IMR-90 (cell line): ENCODE measurements at regions not wholly inside any gene's neighbourhood (a gene's known extent, or its start where the extent isn't known, plus 50 kb on each side); places are given as distances from the start of the nearest gene placed in this dataset.

ENCODE experiments used
- ATAC-seq: fragments of 200-7000 bp; cut with Tn5 transposase; 2 replicates; pipeline ENCODE4 v1.9.1; 2020; ENCODE audit warnings: low read depth, mild to moderate bottlenecking, moderate library complexity
- BruUV-seq: library from RNA; stranded (reverse); fragments of 400-500 nt; replicated peaks from 2 replicates; lab custom pipeline; 2021; lab: Mats Ljungman, UMichigan
- CTCF ChIA-PET: fragments of 300-600 bp; formaldehyde crosslinking; extraction: SDS; loops from one replicate; lab custom pipeline; 2021; ENCODE audit warnings: antibody characterized with exemption; lab: Yijun Ruan, JAX
- POLR2A ChIA-PET: fragments of 300-600 bp; sonication (Branson Sonifier 250); formaldehyde crosslinking; loops from one replicate; lab custom pipeline; 2022; ENCODE audit warnings: antibody characterized with exemption; ENCODE audit not compliant: unreplicated experiment; lab: Charles Lee
- DNase-seq: peaks from one replicate; pipeline ENCODE4 v3.0.0; 2013
- H2AFZ ChIP-seq: replicated peaks from 2 replicates; pipeline ENCODE3; 2013; ENCODE audit warnings: low read length, mild to moderate bottlenecking; ENCODE audit not compliant: poor library complexity
- H2AK5ac ChIP-seq: 2 replicates; pipeline ENCODE4 v1.6.1; 2013; ENCODE audit warnings: low read depth, low read length, inconsistent platforms
- H2AK9ac ChIP-seq: replicated peaks from 2 replicates; pipeline ENCODE3; 2013; ENCODE audit warnings: mild to moderate bottlenecking, low read depth, low read length, moderate library complexity; ENCODE audit not compliant: poor library complexity
- H2BK120ac ChIP-seq: 2 replicates; pipeline ENCODE4 v1.6.1; 2013; ENCODE audit warnings: low read depth, low read length, inconsistent platforms
- H2BK15ac ChIP-seq: 3 replicates; pipeline ENCODE4 v1.6.1; 2013; ENCODE audit warnings: low read depth, low read length, inconsistent platforms
- H2BK20ac ChIP-seq: 2 replicates; pipeline ENCODE4 v1.6.1; 2013; ENCODE audit warnings: low read depth, mild to moderate bottlenecking, inconsistent platforms, low read length, moderate library complexity
- H2BK5ac ChIP-seq: 2 replicates; pipeline ENCODE4 v1.6.1; 2013; ENCODE audit warnings: mild to moderate bottlenecking, low read depth, low read length, inconsistent platforms; ENCODE audit not compliant: poor library complexity, severe bottlenecking
- H3K14ac ChIP-seq: replicated peaks from 2 replicates; pipeline ENCODE4 v1.6.1; 2013; ENCODE audit warnings: low read depth, low read length, inconsistent platforms
- H3K18ac ChIP-seq: 2 replicates; pipeline ENCODE4 v1.6.1; 2013; ENCODE audit warnings: low read depth, low read length, control low read depth
- H3K23ac ChIP-seq: 2 replicates; pipeline ENCODE4 v1.6.1; 2013; ENCODE audit warnings: low read depth, low read length, inconsistent platforms
- H3K27ac ChIP-seq: 2 replicates; pipeline ENCODE4 v1.5.1; 2013; ENCODE audit warnings: mild to moderate bottlenecking, control low read depth, low read length; ENCODE audit not compliant: insufficient read depth
- H3K27me3 ChIP-seq: 2 replicates; pipeline ENCODE4 v1.6.1; 2013; ENCODE audit warnings: low read length; ENCODE audit not compliant: control insufficient read depth, insufficient read depth
- H3K36me3 ChIP-seq: 2 replicates; pipeline ENCODE4 v1.6.1; 2013; ENCODE audit warnings: low read length, mixed read lengths; ENCODE audit not compliant: control insufficient read depth, insufficient read depth
- H3K4ac ChIP-seq: 2 replicates; pipeline ENCODE4 v1.6.1; 2013; ENCODE audit warnings: low read depth, low read length, inconsistent platforms
- H3K4me1 ChIP-seq: 2 replicates; pipeline ENCODE4 v1.6.1; 2013; ENCODE audit warnings: low read length, mixed read lengths; ENCODE audit not compliant: control insufficient read depth, insufficient read depth
- H3K4me2 ChIP-seq: 2 replicates; pipeline ENCODE4 v1.6.1; 2013; ENCODE audit warnings: low read depth, mild to moderate bottlenecking, control low read depth, low read length, moderate library complexity
- H3K4me3 ChIP-seq: 2 replicates; pipeline ENCODE4 v1.5.1; 2013; ENCODE audit warnings: low read depth, mild to moderate bottlenecking, control low read depth, low read length, moderate library complexity; ENCODE audit not compliant: insufficient read depth
- H3K56ac ChIP-seq: 2 replicates; pipeline ENCODE4 v1.6.1; 2013; ENCODE audit warnings: low read length, inconsistent platforms; ENCODE audit not compliant: insufficient read depth; ENCODE audit errors: extremely low read depth
- H3K79me1 ChIP-seq, 2 experiments: 2 replicates each; pipeline ENCODE4 v1.6.1; 2013; ENCODE audit warnings: low read length in 2 of 2, inconsistent platforms in 1 of 2, low read depth in 1 of 2
- H3K9ac ChIP-seq: 2 replicates; pipeline ENCODE4 v1.6.1; 2013; ENCODE audit warnings: low read depth, low read length, control low read depth
- H3K9me1 ChIP-seq: 2 replicates; pipeline ENCODE4 v1.6.1; 2013; ENCODE audit warnings: low read length, inconsistent platforms; ENCODE audit not compliant: insufficient read depth
- H3K9me3 ChIP-seq: 2 replicates; pipeline ENCODE4 v1.6.1; 2013; ENCODE audit warnings: low read length; ENCODE audit not compliant: control insufficient read depth, insufficient read depth
- H4K20me1 ChIP-seq: 2 replicates; pipeline ENCODE4 v1.6.1; 2013; ENCODE audit warnings: low read length, inconsistent platforms; ENCODE audit not compliant: insufficient read depth
- H4K5ac ChIP-seq: 2 replicates; pipeline ENCODE4 v1.6.1; 2013; ENCODE audit warnings: mild to moderate bottlenecking, low read depth, low read length, control low read depth
- H4K8ac ChIP-seq, 2 experiments: 2 replicates each; pipeline ENCODE4 v1.6.1; 2013; ENCODE audit warnings: low read depth in 2 of 2, low read length in 2 of 2, control low read depth in 1 of 2, inconsistent platforms in 1 of 2
- H4K91ac ChIP-seq: 2 replicates; pipeline ENCODE4 v1.6.1; 2013; ENCODE audit warnings: low read depth, low read length, inconsistent platforms; ENCODE audit not compliant: insufficient read depth
- CHD1 ChIP-seq: IDR thresholded peaks from 2 replicates; pipeline ENCODE4 v1.6.1; 2012; ENCODE audit warnings: low read depth, low read length, improper control_type of control experiment
- FOS ChIP-seq: fragments of 150-350 bp; IDR thresholded peaks from 2 replicates; pipeline ENCODE4 v1.6.1; 2016; ENCODE audit warnings: low read depth, low read length
- MAZ ChIP-seq: IDR thresholded peaks from 2 replicates; pipeline ENCODE4 v1.6.1; 2012; ENCODE audit warnings: low read depth, mild to moderate bottlenecking, low read length, improper control_type of control experiment, moderate library complexity, borderline replicate concordance
- RAD21 ChIP-seq: IDR thresholded peaks from 2 replicates; pipeline ENCODE4 v1.6.1; 2012; ENCODE audit warnings: low read length, improper control_type of control experiment
- RCOR1 ChIP-seq: IDR thresholded peaks from 2 replicates; pipeline ENCODE4 v1.6.1; 2012; ENCODE audit warnings: mild to moderate bottlenecking, low read length, improper control_type of control experiment; ENCODE audit not compliant: insufficient replicate concordance
- RFX5 ChIP-seq: IDR thresholded peaks from 2 replicates; pipeline ENCODE4 v1.8.0; 2012; ENCODE audit warnings: low read depth, mild to moderate bottlenecking, low read length, moderate library complexity
- WGBS, 2 experiments: methylation state at CpG; one replicate each; pipeline versions ENCODE4 v1.1.5 to v1.1.7; 2013; ENCODE audit warnings: missing lambda C conversion rate in 2 of 2; ENCODE audit not compliant: insufficient read length in 1 of 2; ENCODE audit errors: extremely low coverage in 2 of 2; 5-methylcytosine and 5-hydroxymethylcytosine counted together
- dilution Hi-C: fragments of 300-500 bp; cut with HindIII; formaldehyde crosslinking; loops from one replicate; pipeline ENCODE4 v1.14.3; 2018; ENCODE audit warnings: low sequenced_read_pairs; ENCODE audit not compliant: unreplicated experiment
- in situ Hi-C: fragments of 300-500 bp; cut with MboI; formaldehyde crosslinking; loops from 3 replicates; pipeline ENCODE4 v1.14.3; 2019; ENCODE audit warnings: low sequenced_read_pairs, inconsistent platforms, mixed read lengths
- intact Hi-C: fragments of 100-400 bp; cut with micrococcal nuclease; formaldehyde crosslinking; loops from 2 replicates; pipeline ENCODE4 v1.10.0; 2022

- no peak overlapping the region for H2BK120ac ChIP-seq
- no peak overlapping the region for H4K5ac ChIP-seq
- in situ Hi-C loops (no loop called here), dilution Hi-C loops (no loop called here), intact Hi-C loops (loop anchor here (1.0 to 5.0 kb wide), 4 partner anchors 152 to 1294 kb away; no protein-coding TSS in a partner anchor)
- no peak overlapping the region for H2AK9ac ChIP-seq
- H4K91ac ChIP-seq: no peak overlapping the region
- H3K27me3 ChIP-seq: peaks cover 19% of the 10 kb centered on the region
- H3K27ac ChIP-seq: no peak overlapping the region
- H2BK20ac ChIP-seq: no peak overlapping the region
- H2BK5ac ChIP-seq: no peak overlapping the region
- H3K4me1 ChIP-seq: no peaks in the 10 kb centered on the region
- no peak overlapping the region for H3K4ac ChIP-seq
- H3K56ac ChIP-seq: no peak overlapping the region
- H3K36me3 ChIP-seq: no peaks in the 10 kb centered on the region
- H3K14ac ChIP-seq: no peak overlapping the region
- WGBS, 2 experiments: 60% methylated on average over 1 of the region's 7 CpGs; no CpG with 5 or more reads in 1 of the 2 experiments
- no peak for TF ChIP-seq RFX5
- TF ChIP-seq MAZ: no peak
- TF ChIP-seq CHD1: no peak
- no peak for TF ChIP-seq FOS
- no peak for TF ChIP-seq RAD21
- no peak for TF ChIP-seq RCOR1
- no peaks in the 10 kb centered on the region for H3K79me1 ChIP-seq
- H4K20me1 ChIP-seq: no peaks in the 10 kb centered on the region
- POLR2A ChIA-PET: no interaction called here
- H3K23ac ChIP-seq: no peak overlapping the region
- BruUV-seq: no TSS peak
- H3K9ac ChIP-seq: no peak overlapping the region
- CTCF ChIA-PET: interaction anchor here (2.0 to 2.4 kb wide), 3 partner anchors 154 to 1293 kb away, joined by 16 to 21 read pairs (median 18); no protein-coding TSS in a partner anchor
- H2AK5ac ChIP-seq: no peak overlapping the region
- ATAC-seq: no peak
- H3K4me2 ChIP-seq: no peak overlapping the region
- H2BK15ac ChIP-seq: no peak overlapping the region
- no peak overlapping the region for H3K4me3 ChIP-seq
- no peak for DNase-seq
- no peaks in the 10 kb centered on the region for H3K9me3 ChIP-seq
- H3K18ac ChIP-seq: no peak overlapping the region
- no peak overlapping the region for H4K8ac ChIP-seq
- peaks cover 2% of the 10 kb centered on the region; the same call in 1 of the 2 replicates for H3K9me1 ChIP-seq
- no peak overlapping the region for H2AFZ ChIP-seq
These were observed 242.1 kb downstream of the CDC5L start for GRCh38 chr6:44629636-44630035.
